ENCODE measurements at regions not wholly inside any gene's neighbourhood (a gene's known extent, or its start where the extent isn't known, plus 50 kb on each side); places are given as distances from the start of the nearest gene placed in this dataset.
A peak's percentile ranks its signal among the peaks of the same experiment; 100 is the strongest.

- H3K9me3 ChIP-seq (ENCODE audit: control insufficient read depth, insufficient read depth, low read length) = no peaks in the 10 kb centered on the region
- no peaks in the 10 kb centered on the region for H3K36me3 ChIP-seq (ENCODE audit: insufficient read depth, low read length)
- H3K4me1 ChIP-seq (ENCODE audit: insufficient read depth, low read length) = no peaks in the 10 kb centered on the region
- no peak overlapping the region for H3K9ac ChIP-seq (ENCODE audit: low read depth, low read length)
Observed at GRCh38 chr12:126676434-126676833, 1590.5 kb upstream of the TMEM132C start.

GRCh38 chr12:126681676-126682075 is 1585.3 kb upstream of the TMEM132C start:
- no peaks in the 10 kb centered on the region for H3K36me3 ChIP-seq (ENCODE audit: insufficient read depth, low read length)
- H3K9ac ChIP-seq (ENCODE audit: low read depth, low read length) = no peak overlapping the region
- H3K9me3 ChIP-seq (ENCODE audit: control insufficient read depth, insufficient read depth, low read length) = no peaks in the 10 kb centered on the region
- no peaks in the 10 kb centered on the region for H3K4me1 ChIP-seq (ENCODE audit: insufficient read depth, low read length)

GRCh38 chr12:126684703-126685102 is 1582.3 kb upstream of the TMEM132C start:
- Histone ChIP-seq H3K4me1 (ENCODE audit: insufficient read depth, low read length) (no peaks in the 10 kb centered on the region), H3K36me3 (ENCODE audit: insufficient read depth, low read length) (no peaks in the 10 kb centered on the region), H3K9me3 (ENCODE audit: control insufficient read depth, insufficient read depth, low read length) (no peaks in the 10 kb centered on the region), H3K9ac (ENCODE audit: low read depth, low read length) (no peak overlapping the region)

- Histone ChIP-seq H3K9ac (ENCODE audit: low read depth, low read length) (no peak overlapping the region), H3K4me1 (ENCODE audit: insufficient read depth, low read length) (no peaks in the 10 kb centered on the region), H3K36me3 (ENCODE audit: insufficient read depth, low read length) (no peaks in the 10 kb centered on the region), H3K9me3 (ENCODE audit: control insufficient read depth, insufficient read depth, low read length) (no peaks in the 10 kb centered on the region)
Observed at GRCh38 chr12:126685636-126686035, 1581.3 kb upstream of the TMEM132C start.

GRCh38 chr12:126688556-126688955 is 1578.4 kb upstream of the TMEM132C start:
- no peaks in the 10 kb centered on the region for H3K4me1 ChIP-seq (ENCODE audit: insufficient read depth, low read length)
- no peaks in the 10 kb centered on the region for H3K9me3 ChIP-seq (ENCODE audit: control insufficient read depth, insufficient read depth, low read length)
- no peaks in the 10 kb centered on the region for H3K36me3 ChIP-seq (ENCODE audit: insufficient read depth, low read length)
- H3K9ac ChIP-seq (ENCODE audit: low read depth, low read length) = no peak overlapping the region

- Histone ChIP-seq H3K36me3 (ENCODE audit: insufficient read depth, low read length) (no peaks in the 10 kb centered on the region), H3K9me3 (ENCODE audit: control insufficient read depth, insufficient read depth, low read length) (no peaks in the 10 kb centered on the region), H3K9ac (ENCODE audit: low read depth, low read length) (no peak overlapping the region), H3K4me1 (ENCODE audit: insufficient read depth, low read length) (no peaks in the 10 kb centered on the region)
Observed at GRCh38 chr12:126700096-126700495, 1566.9 kb upstream of the TMEM132C start.

GRCh38 chr12:126704609-126705008 is 1562.4 kb upstream of the TMEM132C start:
- Histone ChIP-seq H3K36me3 (ENCODE audit: insufficient read depth, low read length) (no peaks in the 10 kb centered on the region), H3K4me1 (ENCODE audit: insufficient read depth, low read length) (no peaks in the 10 kb centered on the region), H3K9me3 (ENCODE audit: control insufficient read depth, insufficient read depth, low read length) (no peaks in the 10 kb centered on the region), H3K9ac (ENCODE audit: low read depth, low read length) (no peak overlapping the region)

GRCh38 chr12:126706300-126706699 is 1560.7 kb upstream of the TMEM132C start:
- Histone ChIP-seq H3K4me1 (ENCODE audit: insufficient read depth, low read length) (no peaks in the 10 kb centered on the region), H3K9ac (ENCODE audit: low read depth, low read length) (no peak overlapping the region), H3K9me3 (ENCODE audit: control insufficient read depth, insufficient read depth, low read length) (no peaks in the 10 kb centered on the region), H3K36me3 (ENCODE audit: insufficient read depth, low read length) (no peaks in the 10 kb centered on the region)

GRCh38 chr12:126708492-126708896 is 1558.5 kb upstream of the TMEM132C start:
- Histone ChIP-seq H3K9me3 (ENCODE audit: control insufficient read depth, insufficient read depth, low read length) (no peaks in the 10 kb centered on the region), H3K9ac (ENCODE audit: low read depth, low read length) (no peak overlapping the region)

GRCh38 chr12:126718365-126718764 is 1548.6 kb upstream of the TMEM132C start:
- no peaks in the 10 kb centered on the region for H3K36me3 ChIP-seq (ENCODE audit: insufficient read depth, low read length)
- H3K4me1 ChIP-seq (ENCODE audit: insufficient read depth, low read length) = no peaks in the 10 kb centered on the region
- no peaks in the 10 kb centered on the region for H3K9me3 ChIP-seq (ENCODE audit: control insufficient read depth, insufficient read depth, low read length)
- H3K9ac ChIP-seq (ENCODE audit: low read depth, low read length) = no peak overlapping the region

More at GRCh38 chr12:126708492-126708896, 1558.5 kb upstream of the TMEM132C start:
- H3K4me1 ChIP-seq (ENCODE audit: insufficient read depth, low read length) = no peaks in the 10 kb centered on the region
- no peaks in the 10 kb centered on the region for H3K36me3 ChIP-seq (ENCODE audit: insufficient read depth, low read length)

GRCh38 chr12:126719912-126720705 is 1546.9 kb upstream of the TMEM132C start:
- H3K9ac ChIP-seq (ENCODE audit: low read depth, low read length) = no peak overlapping the region
- no peaks in the 10 kb centered on the region for H3K36me3 ChIP-seq (ENCODE audit: insufficient read depth, low read length)
- H3K4me1 ChIP-seq (ENCODE audit: insufficient read depth, low read length) = no peaks in the 10 kb centered on the region
- no peaks in the 10 kb centered on the region for H3K9me3 ChIP-seq (ENCODE audit: control insufficient read depth, insufficient read depth, low read length)

- Histone ChIP-seq H3K4me1 (ENCODE audit: insufficient read depth, low read length) (no peaks in the 10 kb centered on the region), H3K36me3 (ENCODE audit: insufficient read depth, low read length) (no peaks in the 10 kb centered on the region), H3K9me3 (ENCODE audit: control insufficient read depth, insufficient read depth, low read length) (no peaks in the 10 kb centered on the region), H3K9ac (ENCODE audit: low read depth, low read length) (peak overlapping the region; percentile 16; the same call in 1 of the 2 replicates)
Observed at GRCh38 chr12:126726481-126727217, 1540.3 kb upstream of the TMEM132C start.

GRCh38 chr12:126727218-126728075 is 1539.5 kb upstream of the TMEM132C start:
- H3K9ac ChIP-seq (ENCODE audit: low read depth, low read length) = peak overlapping the region; percentile 5; the same call in 1 of the 2 replicates
- no peaks in the 10 kb centered on the region for H3K9me3 ChIP-seq (ENCODE audit: control insufficient read depth, insufficient read depth, low read length)
- H3K4me1 ChIP-seq (ENCODE audit: insufficient read depth, low read length) = no peaks in the 10 kb centered on the region
- H3K36me3 ChIP-seq (ENCODE audit: insufficient read depth, low read length) = no peaks in the 10 kb centered on the region

- Histone ChIP-seq H3K36me3 (ENCODE audit: insufficient read depth, low read length) (no peaks in the 10 kb centered on the region), H3K9me3 (ENCODE audit: control insufficient read depth, insufficient read depth, low read length) (no peaks in the 10 kb centered on the region), H3K9ac (ENCODE audit: low read depth, low read length) (no peak overlapping the region), H3K4me1 (ENCODE audit: insufficient read depth, low read length) (no peaks in the 10 kb centered on the region)
Observed at GRCh38 chr12:126734296-126734695, 1532.7 kb upstream of the TMEM132C start.

Data from ES-I3 (cell line).